ENCODE measurements at regions not wholly inside any gene's neighbourhood (a gene's known extent, or its start where the extent isn't known, plus 50 kb on each side); places are given as distances from the start of the nearest gene placed in this dataset.

DNA sequence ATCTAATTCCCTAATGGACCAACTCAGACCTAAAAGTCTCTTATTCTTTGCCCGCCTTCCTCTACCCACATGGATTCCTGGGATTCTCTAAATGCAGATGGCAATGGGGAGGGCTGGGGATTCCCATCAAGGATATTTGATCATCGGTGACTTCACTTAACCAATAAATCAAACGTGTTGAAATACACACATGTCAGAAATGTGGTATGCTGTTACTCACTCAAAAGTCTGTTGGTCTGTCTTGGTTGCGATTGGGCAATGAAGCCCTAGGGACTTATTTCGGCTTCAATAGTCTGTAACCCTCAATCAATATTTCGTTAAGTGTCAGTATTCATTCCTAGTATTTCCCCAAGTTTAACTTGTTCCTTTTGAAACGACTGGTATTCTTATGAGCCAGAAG lies 117.2 kb upstream of the DIO3 start:
- Histone ChIP-seq H3K4me1 (ENCODE audit: control insufficient read depth in 1 of 2, insufficient read depth in 2 of 2, low read length in 2 of 2) (no peaks in the 10 kb centered on the region), H3K9ac (ENCODE audit: insufficient read depth, low read length, poor library complexity, severe bottlenecking) (no peak overlapping the region), H3K36me3 (replicated peaks in 1 of 2; ENCODE audit: control insufficient read depth in 1 of 2, insufficient read depth in 2 of 2, low read length in 2 of 2) (no peaks in the 10 kb centered on the region), H3K9me3 (replicated peaks in 1 of 2; ENCODE audit: control insufficient read depth in 1 of 2, insufficient read depth in 1 of 2, low read length in 2 of 2) (no peaks in the 10 kb centered on the region), H3K4me2 (replicated peaks; ENCODE audit: extremely low read depth, low read length, poor library complexity, severe bottlenecking) (no peak overlapping the region), H3K27ac (ENCODE audit: low read depth in 1 of 2, low read length in 2 of 2) (no peak overlapping the region), H2AFZ (ENCODE audit: insufficient read depth, low read depth, low read length, poor library complexity, severe bottlenecking) (no peak overlapping the region), H4K20me1 (ENCODE audit: insufficient read depth, low read length) (no peaks in the 10 kb centered on the region), H3K27me3 (ENCODE audit: control insufficient read depth in 2 of 2, insufficient read depth in 2 of 2, low read length in 2 of 2) (peaks cover 0 to 6% of the 10 kb centered on the region in 2 donors), H3K4me3 (replicated peaks in 1 of 3; ENCODE audit: low read depth in 2 of 3, low read length in 3 of 3) (no peak overlapping the region), H3K79me2 (ENCODE audit: insufficient read depth, low read length) (no peaks in the 10 kb centered on the region)
- Mint-ChIP-seq H3K4me1 (no peaks in the 10 kb centered on the region), H3K27me3 (ENCODE audit: low read depth in 3 of 3) (peaks cover 6 to 15% (median 11%) of the 10 kb centered on the region in 3 donors), H3K4me3 (no peak overlapping the region), H3K9me3 (peaks cover 0 to 3% (median 0%) of the 10 kb centered on the region in 7 donors), H3K36me3 (no peaks in the 10 kb centered on the region), H3K27ac (no peak overlapping the region)
- DNase-seq = no peak
- 100% methylated on average over 1 of the region's 7 CpGs for WGBS (ENCODE audit: insufficient coverage)
- intact Hi-C loops (cut with micrococcal nuclease) = no loop called here
- TF ChIP-seq, protein P1, sequence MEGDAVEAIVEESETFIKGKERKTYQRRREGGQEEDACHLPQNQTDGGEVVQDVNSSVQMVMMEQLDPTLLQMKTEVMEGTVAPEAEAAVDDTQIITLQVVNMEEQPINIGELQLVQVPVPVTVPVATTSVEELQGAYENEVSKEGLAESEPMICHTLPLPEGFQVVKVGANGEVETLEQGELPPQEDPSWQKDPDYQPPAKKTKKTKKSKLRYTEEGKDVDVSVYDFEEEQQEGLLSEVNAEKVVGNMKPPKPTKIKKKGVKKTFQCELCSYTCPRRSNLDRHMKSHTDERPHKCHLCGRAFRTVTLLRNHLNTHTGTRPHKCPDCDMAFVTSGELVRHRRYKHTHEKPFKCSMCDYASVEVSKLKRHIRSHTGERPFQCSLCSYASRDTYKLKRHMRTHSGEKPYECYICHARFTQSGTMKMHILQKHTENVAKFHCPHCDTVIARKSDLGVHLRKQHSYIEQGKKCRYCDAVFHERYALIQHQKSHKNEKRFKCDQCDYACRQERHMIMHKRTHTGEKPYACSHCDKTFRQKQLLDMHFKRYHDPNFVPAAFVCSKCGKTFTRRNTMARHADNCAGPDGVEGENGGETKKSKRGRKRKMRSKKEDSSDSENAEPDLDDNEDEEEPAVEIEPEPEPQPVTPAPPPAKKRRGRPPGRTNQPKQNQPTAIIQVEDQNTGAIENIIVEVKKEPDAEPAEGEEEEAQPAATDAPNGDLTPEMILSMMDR (IDR thresholded peaks at IDR 0.05) = no peak

DNA sequence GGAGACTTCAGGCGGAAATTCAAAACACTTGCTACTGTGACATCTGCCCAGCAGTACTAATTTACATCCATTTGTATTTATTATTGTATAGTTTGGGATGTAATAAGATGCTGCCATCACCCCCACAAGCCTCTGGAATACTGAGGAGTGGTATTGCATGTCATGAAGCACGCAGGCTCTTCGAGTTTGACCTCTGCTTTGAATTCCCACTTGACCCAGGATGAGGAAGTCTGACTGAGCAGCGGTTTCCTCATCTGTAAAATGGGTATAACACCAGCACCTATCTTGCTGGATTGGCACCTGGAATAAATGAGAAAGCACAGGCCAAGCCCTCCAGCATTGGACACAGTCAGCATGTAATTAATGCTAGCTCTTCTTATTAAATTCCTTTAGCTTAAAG lies 116.0 kb upstream of the DIO3 start:
- Histone ChIP-seq H4K20me1 (ENCODE audit: insufficient read depth, low read length) (no peaks in the 10 kb centered on the region), H3K27ac (ENCODE audit: low read depth in 1 of 2, low read length in 2 of 2) (no peak overlapping the region), H3K36me3 (replicated peaks in 1 of 2; ENCODE audit: control insufficient read depth in 1 of 2, insufficient read depth in 2 of 2, low read length in 2 of 2) (no peaks in the 10 kb centered on the region), H3K79me2 (ENCODE audit: insufficient read depth, low read length) (no peaks in the 10 kb centered on the region), H3K9ac (ENCODE audit: insufficient read depth, low read length, poor library complexity, severe bottlenecking) (no peak overlapping the region), H2AFZ (ENCODE audit: insufficient read depth, low read depth, low read length, poor library complexity, severe bottlenecking) (no peak overlapping the region), H3K9me3 (replicated peaks in 1 of 2; ENCODE audit: control insufficient read depth in 1 of 2, insufficient read depth in 1 of 2, low read length in 2 of 2) (no peaks in the 10 kb centered on the region), H3K27me3 (ENCODE audit: control insufficient read depth in 2 of 2, insufficient read depth in 2 of 2, low read length in 2 of 2) (peaks cover 0 to 6% of the 10 kb centered on the region in 2 donors), H3K4me3 (replicated peaks in 1 of 3; ENCODE audit: low read depth in 2 of 3, low read length in 3 of 3) (no peak overlapping the region), H3K4me2 (replicated peaks; ENCODE audit: extremely low read depth, low read length, poor library complexity, severe bottlenecking) (no peak overlapping the region), H3K4me1 (ENCODE audit: control insufficient read depth in 1 of 2, insufficient read depth in 2 of 2, low read length in 2 of 2) (no peaks in the 10 kb centered on the region)
- no peak for DNase-seq
- intact Hi-C loops (cut with micrococcal nuclease) = no loop called here
- TF ChIP-seq, protein P1 (IDR thresholded peaks at IDR 0.05) = no peak
- Mint-ChIP-seq H3K4me1 (no peaks in the 10 kb centered on the region), H3K9me3 (peaks cover 0 to 3% (median 0%) of the 10 kb centered on the region in 7 donors), H3K27ac (no peak overlapping the region), H3K36me3 (no peaks in the 10 kb centered on the region), H3K4me3 (no peak overlapping the region), H3K27me3 (ENCODE audit: low read depth in 3 of 3) (peaks cover 8 to 15% (median 10%) of the 10 kb centered on the region in 3 donors)
- WGBS (ENCODE audit: insufficient coverage) = 93% methylated on average over 2 of the region's 4 CpGs

Data from CD14-positive monocyte (primary cell).